Omental fat pad (tissue), 3 donors: ENCODE measurements at regions not wholly inside any gene's neighbourhood (a gene's known extent, or its start where the extent isn't known, plus 50 kb on each side); places are given as distances from the start of the nearest gene placed in this dataset.

ENCODE experiments used
- ATAC-seq: fragments of 150-250 bp; one replicate; pipeline ENCODE4 v1.9.1; 2016; ENCODE audit warnings: mild to moderate bottlenecking, moderate library complexity; ENCODE audit not compliant: low FRiP score
- DNase-seq: peaks from one replicate; pipeline ENCODE4 v3.0.0-alpha.2; 2019; ENCODE audit warnings: low spot score
- CTCF ChIP-seq, 3 donors: fragments of 450-650 bp; IDR thresholded peaks; one replicate each; pipeline ENCODE4 v1.5.1; 2016 to 2017; ENCODE audit warnings: antibody characterized with exemption in 3 of 3, mild to moderate bottlenecking in 3 of 3, moderate library complexity in 2 of 3

- ATAC-seq (no peak), DNase-seq (no peak)
- TF ChIP-seq CTCF (IDR thresholded peaks at IDR 0.05): no peak
Observed at GRCh38 chr21:15257646-15258045, 192.8 kb upstream of the NRIP1 start.

GRCh38 chr21:15259824-15260223 is 195.0 kb upstream of the NRIP1 start:
- DNase-seq (no peak), ATAC-seq (no peak)
- no peak for TF ChIP-seq CTCF (IDR thresholded peaks at IDR 0.05)

- DNase-seq: no peak
- no peak for ATAC-seq
- no peak for TF ChIP-seq CTCF (IDR thresholded peaks at IDR 0.05)
Observed at GRCh38 chr21:15260604-15261003, 195.8 kb upstream of the NRIP1 start.

GRCh38 chr21:15264084-15264665 is 199.4 kb upstream of the NRIP1 start:
- ATAC-seq (no peak), DNase-seq (no peak)
- TF ChIP-seq CTCF (IDR thresholded peaks at IDR 0.05): no peak

- ATAC-seq: no peak
- DNase-seq: no peak
- TF ChIP-seq CTCF (IDR thresholded peaks at IDR 0.05): no peak
Observed at GRCh38 chr21:15272171-15272570, 207.4 kb upstream of the NRIP1 start.

GRCh38 chr21:15272591-15272990 is 207.8 kb upstream of the NRIP1 start:
- ATAC-seq: no peak
- no peak for TF ChIP-seq CTCF (IDR thresholded peaks at IDR 0.05)
- no peak for DNase-seq

- ATAC-seq (no peak), DNase-seq (no peak)
- no peak for TF ChIP-seq CTCF (IDR thresholded peaks at IDR 0.05)
Observed at GRCh38 chr21:15273244-15273643, 208.4 kb upstream of the NRIP1 start.
